GM19328 (cell line): ENCODE measurements at regions not wholly inside any gene's neighbourhood (a gene's known extent, or its start where the extent isn't known, plus 50 kb on each side); places are given as distances from the start of the nearest gene placed in this dataset.

Experiments used
- ATAC-seq: cut with Tn5 transposase; IDR thresholded peaks from one replicate; pipeline ENCODE4 v1.9.1; 2021; ENCODE audit warnings: mild to moderate bottlenecking, moderate library complexity; ENCODE audit not compliant: unreplicated experiment

GRCh38 chr3:69579306-69580041 is 159.8 kb upstream of the MITF start:
- no peak for ATAC-seq

GRCh38 chr3:69569520-69569919 is 169.7 kb upstream of the MITF start:
- ATAC-seq = no peak

GRCh38 chr3:69568951-69569350 is 170.3 kb upstream of the MITF start:
- ATAC-seq = no peak

DNA sequence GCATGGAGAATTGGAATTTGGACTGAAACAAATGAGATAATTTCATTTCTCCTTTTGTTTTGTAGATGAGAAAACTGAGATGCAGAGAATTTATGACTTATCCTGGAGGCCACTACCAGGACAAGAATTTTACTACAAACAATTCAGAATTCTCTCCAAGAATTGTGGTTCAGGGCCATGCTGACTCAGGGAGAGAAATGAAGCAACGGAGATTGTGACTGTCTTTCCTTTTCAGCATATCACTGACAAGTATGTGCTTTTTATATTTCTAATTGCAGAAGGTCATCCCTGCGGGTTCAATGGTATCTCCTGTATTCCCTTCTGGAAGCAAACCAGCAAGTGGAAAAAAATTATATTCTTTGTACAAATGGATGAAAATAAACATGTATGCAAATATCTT is 170.8 kb upstream of the MITF start:
- ATAC-seq = no peak

GRCh38 chr3:69567710-69568052 is 171.6 kb upstream of the MITF start:
- no peak for ATAC-seq

- ATAC-seq = no peak
Observed at GRCh38 chr3:69567023-69567709, 172.1 kb upstream of the MITF start.

GRCh38 chr3:69566275-69566674 is 173.0 kb upstream of the MITF start:
- ATAC-seq = no peak

DNA sequence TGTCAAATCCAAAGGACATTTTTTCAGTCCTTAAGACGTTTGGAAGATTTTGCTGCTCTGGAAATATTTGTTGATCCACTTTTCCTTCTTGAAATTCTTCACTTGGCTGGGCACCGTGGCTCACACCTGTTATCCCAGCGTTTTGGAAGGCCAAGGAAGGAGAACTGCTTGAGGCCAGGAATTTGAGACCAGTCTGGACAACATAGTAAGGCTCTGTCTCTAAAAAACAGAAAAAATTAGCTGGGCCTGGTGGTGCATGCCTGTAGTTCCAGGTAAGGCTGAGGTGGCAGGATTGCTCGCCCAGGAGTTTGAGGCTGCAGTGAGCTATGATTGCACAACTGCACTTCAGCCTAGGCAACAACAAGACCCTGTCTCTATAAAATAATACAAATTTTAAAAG is 173.9 kb upstream of the MITF start:
- no peak for ATAC-seq

DNA sequence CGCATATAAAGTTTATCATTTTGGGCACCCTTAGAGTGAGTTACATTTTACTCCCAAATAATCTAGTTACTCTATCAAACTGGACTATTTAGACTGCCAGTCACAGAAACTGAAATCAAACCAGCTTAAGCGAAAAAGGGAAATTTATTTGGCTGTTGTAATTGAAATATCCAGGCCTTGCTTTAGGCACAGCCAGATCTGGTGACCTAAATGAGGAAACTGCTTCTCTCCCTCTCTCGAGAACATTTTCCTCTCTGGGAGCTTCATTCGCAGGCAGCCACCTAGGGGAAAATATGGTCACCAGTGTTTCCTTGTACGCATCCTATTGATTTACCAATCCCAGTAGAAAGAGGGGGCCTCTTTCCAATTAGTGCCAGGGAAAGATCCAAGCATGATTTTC is 175.3 kb upstream of the MITF start:
- no peak for ATAC-seq

DNA sequence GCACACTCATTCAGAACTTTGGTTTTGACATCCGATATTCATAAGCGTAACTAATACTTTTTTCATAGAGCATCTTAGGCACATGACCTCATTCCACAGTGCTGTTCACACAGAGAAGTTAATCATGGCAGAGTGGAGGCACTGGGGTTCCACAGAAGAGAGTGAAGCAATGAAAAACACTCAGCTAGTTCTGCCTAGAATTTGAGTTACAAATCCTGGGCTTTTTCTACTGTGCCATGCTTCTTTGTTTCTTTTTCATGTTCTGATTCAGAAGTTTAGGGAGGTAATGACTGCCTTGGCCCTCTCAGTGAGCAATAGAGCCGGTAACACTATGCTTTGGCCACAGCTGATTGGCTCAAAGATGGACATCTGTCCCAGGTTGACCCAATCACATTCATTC is 176.1 kb upstream of the MITF start:
- ATAC-seq = no peak

DNA sequence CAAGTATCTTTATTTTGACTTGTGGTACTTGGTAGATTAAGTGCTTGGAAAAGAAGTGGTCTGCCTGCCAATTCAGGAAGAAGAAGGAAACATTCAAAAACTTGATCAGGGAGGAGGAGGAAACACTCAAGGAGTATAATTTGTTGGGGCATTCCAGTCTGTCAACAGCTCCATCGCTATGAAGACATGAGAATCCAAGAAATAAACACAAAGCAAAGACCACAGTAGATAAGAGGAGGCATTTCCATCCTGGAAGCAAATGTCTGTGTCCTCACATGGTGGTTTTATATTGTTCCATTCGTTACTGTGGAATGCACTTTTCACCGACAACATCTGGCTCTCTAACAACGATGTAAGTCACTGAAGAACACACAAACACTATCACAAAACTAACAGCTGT is 176.1 kb upstream of the FRMD4B start:
- ATAC-seq = no peak

DNA sequence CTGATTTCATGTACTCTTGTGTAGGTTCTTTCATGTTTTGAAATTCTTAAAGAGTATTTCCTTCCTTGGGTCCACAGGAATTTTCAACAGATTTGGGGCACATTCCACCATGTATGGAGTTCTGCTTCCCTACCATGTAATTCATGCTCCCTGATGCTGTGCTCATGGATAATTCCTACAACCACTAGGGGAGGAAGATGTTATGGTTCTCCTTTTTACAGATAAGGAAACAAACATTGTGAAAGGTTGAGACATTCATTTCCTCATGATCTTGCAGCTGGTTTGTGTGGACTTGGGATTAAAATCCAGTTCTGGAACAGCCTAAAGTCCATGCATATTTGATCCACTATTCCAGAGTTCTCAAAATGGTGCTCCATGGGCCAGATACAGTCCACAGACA is 174.9 kb upstream of the FRMD4B start:
- no peak for ATAC-seq

DNA sequence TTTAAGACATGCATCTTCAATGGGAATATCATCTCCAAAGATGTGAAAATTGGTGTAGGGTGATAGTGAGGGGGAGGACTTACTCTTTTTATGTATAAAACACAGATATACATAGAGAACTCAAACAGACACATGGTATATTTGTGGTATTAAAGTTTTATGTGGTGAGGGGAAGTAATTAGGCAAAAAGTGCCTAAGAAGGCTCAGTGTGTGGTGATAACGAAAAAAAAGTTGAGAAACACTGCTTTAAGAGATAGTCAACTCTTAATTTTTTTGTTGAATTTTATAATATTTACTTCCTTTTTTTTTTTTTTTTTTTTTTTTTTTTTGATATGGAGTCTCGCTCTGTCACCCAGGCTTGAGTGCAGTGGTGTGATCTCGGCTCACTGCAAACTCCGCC is 174.2 kb upstream of the FRMD4B start:
- ATAC-seq = no peak

DNA sequence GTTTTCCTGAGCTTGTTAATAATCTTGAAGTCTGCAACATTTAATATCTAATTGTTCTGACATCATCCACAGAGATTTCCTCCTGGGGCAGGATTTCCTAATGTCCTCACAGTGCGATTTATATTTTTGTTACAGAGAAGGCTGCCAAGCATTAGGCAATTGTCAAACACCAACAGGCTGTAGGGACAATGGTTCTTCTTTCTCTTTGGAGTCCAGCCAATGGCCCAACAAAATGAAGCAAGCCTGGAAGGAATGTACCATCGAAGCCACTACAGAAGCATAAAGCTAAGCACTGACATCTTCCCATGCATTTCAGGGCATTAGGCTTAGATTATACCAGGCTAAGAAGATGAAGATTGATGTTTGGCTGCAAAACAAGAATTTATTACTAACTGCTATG is 173.0 kb upstream of the FRMD4B start:
- no peak for ATAC-seq

DNA sequence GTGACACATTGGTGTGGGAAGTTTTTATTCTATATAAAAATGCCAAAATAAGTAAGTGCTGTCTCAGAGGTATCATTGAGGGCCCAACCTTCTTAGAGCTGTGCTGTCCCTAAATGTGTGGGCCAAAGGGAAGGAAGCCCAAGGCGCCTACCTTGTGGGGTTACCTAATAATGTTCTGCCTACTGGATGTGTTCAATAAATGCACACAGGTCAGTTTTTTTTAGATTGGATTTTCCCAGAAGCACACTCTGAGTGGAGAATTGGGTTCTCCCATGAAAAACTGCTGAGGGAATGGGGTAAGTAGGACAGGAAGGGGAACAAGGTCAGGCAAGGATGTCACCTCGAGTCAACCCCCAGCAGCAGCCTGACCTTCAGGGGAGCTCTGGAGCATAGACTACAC is 168.7 kb upstream of the FRMD4B start:
- ATAC-seq = no peak

DNA sequence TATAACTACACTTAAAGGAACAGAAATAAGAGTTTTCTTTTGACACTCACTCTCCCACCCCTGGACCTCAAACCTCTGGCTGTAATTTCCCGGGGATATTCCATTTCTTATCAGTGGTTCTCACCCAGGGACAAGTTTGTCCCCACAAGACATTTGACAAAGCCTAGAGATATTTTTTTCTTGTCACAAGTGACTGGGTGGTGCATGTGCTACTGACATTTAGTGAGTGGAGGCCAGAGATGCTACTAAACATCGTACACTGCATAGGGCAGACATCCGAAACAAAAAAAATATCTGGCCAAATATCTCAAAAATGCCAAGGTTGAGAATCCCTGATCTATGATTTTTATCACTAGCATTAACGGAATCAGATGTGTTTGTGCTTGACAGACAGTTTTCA is 168.0 kb upstream of the FRMD4B start:
- ATAC-seq = no peak

DNA sequence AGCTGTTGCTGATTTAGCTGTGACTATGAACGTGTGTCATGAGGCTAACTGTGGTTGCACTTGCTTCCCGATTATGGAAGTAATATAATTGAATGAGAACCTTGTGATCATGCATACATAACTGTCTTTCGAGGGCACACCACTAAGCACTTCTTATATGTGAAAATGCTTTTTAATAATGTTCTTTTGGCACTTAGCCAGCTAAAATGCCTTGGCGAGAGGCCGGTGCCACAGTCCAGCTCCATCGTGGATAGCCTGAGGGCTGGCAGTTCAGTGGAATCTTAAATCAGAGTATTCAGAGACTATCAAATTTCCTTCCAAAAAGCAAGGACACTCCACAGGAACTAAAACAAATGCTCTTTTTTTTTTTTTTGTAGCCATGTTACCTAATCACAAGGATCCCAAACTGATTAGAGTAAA is 161.6 kb upstream of the FRMD4B start:
- no peak for ATAC-seq

DNA sequence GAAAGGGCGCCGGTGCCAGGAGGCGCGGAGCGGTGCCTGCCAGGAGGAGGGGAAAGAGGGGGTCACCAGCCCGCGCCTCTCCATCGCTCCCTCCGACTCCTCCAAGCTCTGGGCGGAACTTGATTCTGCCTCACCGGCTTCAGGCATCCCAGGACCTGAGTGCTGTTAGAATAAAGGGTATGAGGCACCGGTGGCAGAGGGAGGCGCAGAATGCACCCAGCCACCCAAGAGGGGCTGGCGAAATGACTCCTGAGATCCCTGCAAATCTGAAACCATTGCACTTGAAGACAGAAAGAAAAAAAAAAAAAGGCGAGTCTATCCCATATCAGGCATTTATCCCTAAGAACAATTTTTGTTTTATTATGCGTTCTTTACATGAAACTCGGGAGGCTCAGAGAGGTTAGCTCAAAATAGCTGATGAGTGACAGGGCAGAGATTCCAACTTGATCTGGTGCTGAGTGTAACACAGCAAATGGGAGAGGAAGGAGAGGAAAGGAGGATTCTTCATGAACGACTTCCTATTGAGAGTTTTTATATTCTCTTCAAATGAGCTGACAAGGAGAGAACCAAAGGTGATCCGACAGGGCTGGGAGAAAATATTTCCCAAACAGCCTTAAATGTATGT is 157.0 kb upstream of the FRMD4B start:
- no peak for ATAC-seq

- no peak for ATAC-seq
Observed at GRCh38 chr3:69542089-69542804, 156.4 kb upstream of the FRMD4B start.

- ATAC-seq = no peak
Observed at GRCh38 chr3:69541711-69542088, 155.8 kb upstream of the FRMD4B start.

DNA sequence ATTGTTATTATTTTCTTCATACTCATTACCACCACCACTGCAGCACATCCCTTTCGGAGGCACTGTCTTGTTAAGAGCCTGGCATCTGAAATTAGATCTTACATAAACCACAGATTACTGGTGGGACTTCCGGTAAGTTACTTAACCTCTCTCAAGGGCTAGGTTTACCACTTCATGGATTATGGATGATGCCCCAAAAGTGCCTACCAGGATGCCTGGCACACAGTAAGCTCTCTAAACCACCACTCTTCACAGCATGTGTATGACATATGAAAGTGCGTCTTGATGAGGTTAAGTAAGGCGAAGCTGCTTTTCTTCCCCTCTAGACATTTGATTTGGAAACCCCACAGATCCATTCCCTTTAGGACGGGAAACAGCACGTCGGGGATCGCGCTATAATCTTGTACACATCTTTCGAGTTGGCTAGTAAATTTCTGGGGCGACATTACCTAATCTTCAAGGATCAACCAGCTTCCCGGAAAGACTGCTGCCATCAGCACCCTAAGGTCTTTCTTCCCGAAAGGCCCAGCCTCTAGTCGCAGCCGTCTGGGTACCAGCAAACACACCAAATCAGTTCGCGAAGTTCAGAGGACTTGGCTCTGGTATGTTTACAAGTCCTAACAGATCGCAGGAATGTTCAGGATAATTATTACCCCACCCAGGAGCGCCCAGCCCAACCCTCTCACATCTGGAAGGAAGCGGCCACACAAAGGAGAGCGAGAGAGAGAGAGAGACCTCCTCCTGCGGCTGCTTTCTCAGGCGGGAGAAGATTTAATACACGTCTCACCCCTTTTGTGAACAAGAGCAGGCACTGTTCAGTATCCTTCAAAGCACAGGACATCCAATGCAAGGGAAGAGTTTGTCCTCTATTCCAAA is 155.1 kb upstream of the FRMD4B start:
- no peak for ATAC-seq
